Colon (tissue), 2 donors: ENCODE measurements at regions not wholly inside any gene's neighbourhood (a gene's known extent, or its start where the extent isn't known, plus 50 kb on each side); places are given as distances from the start of the nearest gene placed in this dataset.

Experiments used
- FAIRE-seq: peaks from 2 replicates; lab custom pipeline; 2012; peaks lifted over from hg19 to GRCh38; lab: Jason Lieb, UNC
- donor health status: control.
- donor health status: control.

GRCh38 chr7:10908600-10908999, 65.1 kb upstream of the PHF14 start:
- FAIRE-seq = no peak

GRCh38 chr7:10910447-10910846, 63.2 kb upstream of the PHF14 start:
- no peak for FAIRE-seq

- FAIRE-seq = no peak
Measured at GRCh38 chr7:10912077-10912476, 61.6 kb upstream of the PHF14 start.

- FAIRE-seq = no peak
Measured at GRCh38 chr7:10913457-10913856, 60.2 kb upstream of the PHF14 start.

GRCh38 chr7:10918093-10918590, 55.5 kb upstream of the PHF14 start:
- no peak for FAIRE-seq

- FAIRE-seq = no peak
Measured at GRCh38 chr7:10919923-10920322, 53.7 kb upstream of the PHF14 start.
